Hematopoietic multipotent progenitor cell treated with erythropoietin and hydrocortisone succinate and interleukin-3 and kit ligand, for 17 days (in vitro differentiated cells): ENCODE measurements at regions not wholly inside any gene's neighbourhood (a gene's known extent, or its start where the extent isn't known, plus 50 kb on each side); places are given as distances from the start of the nearest gene placed in this dataset.

ENCODE experiments used
- DNase-seq: peaks from one replicate; pipeline ENCODE4 v3.0.0-alpha.2; 2015; ENCODE audit warnings: low spot score

DNA sequence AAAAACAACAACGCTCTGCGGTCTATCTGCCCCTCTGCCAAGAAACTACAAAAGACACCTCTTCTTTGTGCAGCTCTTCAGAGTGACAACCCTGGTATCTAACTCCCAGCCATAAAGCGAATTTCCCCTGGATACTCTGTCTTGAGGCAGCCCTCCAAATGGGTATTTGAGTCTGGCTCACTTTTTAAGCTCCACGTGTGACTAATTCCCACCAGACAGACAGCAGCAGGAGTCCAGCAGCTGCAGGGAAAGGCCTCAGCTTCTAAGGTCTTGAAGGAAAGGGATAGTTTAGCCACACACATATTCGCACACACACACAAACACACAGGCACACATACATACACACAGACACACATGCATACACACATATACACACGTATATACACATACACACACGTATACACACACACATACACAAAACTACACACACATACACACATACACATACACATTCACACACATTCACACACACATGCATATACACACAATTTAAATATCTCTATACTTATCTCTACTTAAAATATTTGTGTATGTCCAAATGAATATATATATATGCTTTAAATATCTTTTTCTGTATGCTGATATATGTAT is 188.8 kb downstream of the TSHZ3 start:
- DNase-seq, result no peak

DNA sequence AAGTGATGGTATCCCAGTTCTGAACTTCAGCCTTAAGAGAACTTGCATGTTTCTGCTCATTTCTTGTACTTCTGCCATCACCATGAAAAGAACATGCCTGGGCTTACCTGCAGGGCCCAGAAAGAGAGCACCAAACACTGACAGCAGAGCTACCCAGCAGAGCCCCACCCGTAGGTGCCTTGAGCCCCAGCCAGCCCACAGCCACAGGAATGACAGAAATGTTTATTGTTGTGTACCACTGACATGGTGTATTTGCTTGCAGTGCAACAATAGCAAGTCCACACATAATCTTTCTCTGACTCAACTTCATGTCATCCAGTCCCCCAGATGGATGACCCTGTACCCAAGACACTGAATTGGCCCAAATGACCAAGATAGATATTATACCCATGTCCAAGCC is 195.2 kb downstream of the TSHZ3 start:
- DNase-seq, result no peak

DNA sequence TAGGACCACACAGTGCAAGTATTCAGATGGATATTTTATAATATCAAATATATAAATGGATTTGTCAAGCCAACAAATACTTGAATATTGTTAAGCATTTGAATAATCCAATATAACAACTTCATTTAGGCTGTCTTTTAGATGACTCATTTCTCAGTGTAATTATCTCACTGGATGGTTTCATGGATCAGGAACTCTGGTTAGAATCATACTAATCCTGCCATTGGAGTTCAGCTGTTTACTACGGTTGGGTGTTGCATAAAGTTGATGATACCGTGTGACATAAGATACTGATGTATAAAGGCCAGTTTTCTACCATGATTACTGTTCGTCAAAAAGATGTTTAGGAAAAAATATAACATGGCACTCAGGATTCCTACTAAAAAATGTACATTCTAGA is 196.3 kb downstream of the TSHZ3 start:
- no peak for DNase-seq

DNA sequence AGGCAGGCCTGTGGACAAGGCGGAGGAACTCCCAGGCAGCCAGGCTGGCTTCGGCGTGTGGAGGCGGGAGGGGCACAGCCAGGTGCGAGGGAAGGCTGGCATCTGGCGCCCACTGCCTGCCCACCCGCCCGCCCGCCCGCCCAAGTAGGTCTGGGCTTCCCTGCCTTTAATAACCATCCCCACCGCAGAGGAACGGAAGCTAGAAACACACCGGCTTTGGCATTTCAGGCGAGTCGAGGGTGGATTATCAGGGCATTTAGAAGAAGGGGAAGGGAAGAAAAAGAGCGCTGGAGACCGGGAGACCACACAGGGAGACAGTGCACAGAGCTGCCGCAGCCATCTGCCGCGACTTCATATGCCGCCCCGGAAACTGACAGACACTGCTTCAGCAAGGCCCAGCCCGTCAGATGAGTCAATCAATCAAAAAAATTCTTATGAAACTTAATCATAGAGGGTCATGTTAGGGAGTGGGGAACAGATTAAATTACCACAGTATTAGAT is 199.7 kb downstream of the TSHZ3 start:
- no peak for DNase-seq

DNA sequence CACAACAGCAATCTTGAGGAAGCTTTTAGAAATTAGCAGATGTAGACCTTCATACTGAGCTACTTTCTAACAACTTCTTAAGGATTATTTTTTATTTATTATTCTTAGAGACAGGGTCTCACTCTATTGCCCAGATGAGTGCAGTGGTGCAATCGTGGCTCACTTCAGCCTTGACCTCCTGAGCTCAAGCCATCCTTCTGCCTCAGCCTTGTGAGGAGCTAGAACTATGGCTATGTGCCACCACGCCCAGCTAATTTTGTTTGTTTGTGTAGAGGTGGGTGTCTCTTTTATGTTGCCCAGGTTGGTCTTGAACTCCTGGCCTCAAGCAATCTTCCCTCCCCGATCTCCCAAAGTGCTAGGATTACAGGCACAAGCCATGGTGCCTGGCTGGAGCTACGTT is 200.6 kb downstream of the TSHZ3 start:
- DNase-seq, result no peak

DNA sequence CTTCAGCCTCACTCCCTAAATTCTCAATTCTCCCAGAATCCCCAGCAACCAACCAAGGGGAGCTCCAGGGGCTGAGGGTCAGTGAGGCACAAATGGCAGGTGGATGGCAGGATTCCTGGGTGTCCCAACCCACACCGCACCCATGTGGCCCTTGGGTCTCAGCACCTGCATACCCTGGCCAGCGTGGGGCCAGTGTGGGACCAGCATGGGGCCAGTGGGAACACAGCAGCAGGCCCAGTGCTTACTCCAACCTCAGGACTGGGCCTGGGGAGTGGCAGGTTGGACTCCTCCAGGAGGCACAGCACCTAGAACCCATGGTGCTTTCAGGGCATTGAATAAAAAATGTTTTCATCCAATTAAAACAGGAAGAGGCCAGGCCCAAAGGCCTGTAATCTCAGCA is 202.0 kb downstream of the TSHZ3 start:
- DNase-seq, result no peak

DNA sequence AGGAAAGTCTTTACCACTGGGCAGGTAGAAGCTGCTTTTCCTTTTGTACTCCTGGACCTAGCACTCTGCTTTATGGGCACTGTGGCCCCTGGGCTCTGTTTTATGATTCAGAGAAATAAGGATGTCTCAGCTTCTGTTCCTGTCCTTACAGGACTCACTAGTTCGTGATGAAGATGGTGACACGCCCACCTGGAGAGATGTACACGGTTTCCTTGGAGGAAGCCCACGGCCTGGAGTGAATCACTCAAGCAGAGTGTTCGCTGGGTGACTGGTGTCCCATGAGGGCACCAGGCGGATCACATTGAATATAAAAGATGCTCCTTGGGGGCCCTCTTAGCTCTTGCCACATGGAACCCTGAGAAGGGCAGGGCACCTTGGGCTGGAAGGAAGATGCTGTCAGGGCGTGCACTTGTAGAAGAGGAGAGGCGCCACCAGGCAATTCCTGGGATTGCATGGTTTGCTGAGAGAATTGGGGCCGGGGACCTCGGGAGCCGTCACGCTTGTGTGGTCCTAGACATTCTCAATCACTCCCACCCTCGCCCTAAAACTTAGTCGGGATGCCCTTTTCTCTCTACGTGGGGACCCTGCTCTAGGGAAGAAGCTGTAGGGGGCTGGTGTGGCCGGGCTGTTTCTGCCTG is 202.6 kb downstream of the TSHZ3 start:
- DNase-seq, result no peak

DNA sequence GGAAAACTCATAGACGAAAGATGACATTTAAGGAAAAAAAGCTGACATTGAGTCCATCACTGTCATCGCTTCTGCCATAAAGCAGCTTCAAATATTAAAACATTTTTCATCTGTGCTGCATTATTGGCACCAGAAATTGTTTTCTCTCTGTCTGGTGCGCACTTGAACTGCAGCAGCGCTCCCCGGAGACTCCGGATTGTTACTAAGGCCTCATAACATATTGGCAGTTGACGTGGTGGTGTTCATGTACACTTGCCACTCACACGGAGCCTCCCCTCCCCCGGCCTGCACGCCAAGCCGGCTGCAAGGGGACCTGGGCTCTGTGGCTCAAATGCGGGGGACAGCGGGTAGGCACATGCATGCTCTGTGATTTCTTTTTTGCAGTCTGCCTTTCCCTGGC is 203.2 kb downstream of the TSHZ3 start:
- no peak for DNase-seq

DNA sequence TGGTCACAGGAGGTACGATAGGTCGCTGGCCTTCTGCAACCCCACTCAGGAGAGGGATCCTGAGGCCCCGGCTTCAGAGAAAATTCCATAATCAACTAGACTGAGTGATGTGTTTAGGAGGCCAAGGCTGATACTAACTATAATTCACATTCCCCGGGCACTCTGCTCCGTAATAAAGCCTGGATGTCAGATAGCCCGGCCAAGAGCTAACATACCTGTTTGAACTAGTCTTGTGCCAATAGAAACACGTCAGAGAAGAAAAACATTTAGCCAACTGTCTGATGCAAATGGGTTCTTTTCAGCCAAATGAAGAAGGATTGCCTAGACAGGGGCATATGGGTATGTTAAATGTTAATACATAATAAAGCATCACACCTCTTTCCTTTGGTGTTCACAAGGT is 204.2 kb downstream of the TSHZ3 start:
- DNase-seq, result no peak

DNA sequence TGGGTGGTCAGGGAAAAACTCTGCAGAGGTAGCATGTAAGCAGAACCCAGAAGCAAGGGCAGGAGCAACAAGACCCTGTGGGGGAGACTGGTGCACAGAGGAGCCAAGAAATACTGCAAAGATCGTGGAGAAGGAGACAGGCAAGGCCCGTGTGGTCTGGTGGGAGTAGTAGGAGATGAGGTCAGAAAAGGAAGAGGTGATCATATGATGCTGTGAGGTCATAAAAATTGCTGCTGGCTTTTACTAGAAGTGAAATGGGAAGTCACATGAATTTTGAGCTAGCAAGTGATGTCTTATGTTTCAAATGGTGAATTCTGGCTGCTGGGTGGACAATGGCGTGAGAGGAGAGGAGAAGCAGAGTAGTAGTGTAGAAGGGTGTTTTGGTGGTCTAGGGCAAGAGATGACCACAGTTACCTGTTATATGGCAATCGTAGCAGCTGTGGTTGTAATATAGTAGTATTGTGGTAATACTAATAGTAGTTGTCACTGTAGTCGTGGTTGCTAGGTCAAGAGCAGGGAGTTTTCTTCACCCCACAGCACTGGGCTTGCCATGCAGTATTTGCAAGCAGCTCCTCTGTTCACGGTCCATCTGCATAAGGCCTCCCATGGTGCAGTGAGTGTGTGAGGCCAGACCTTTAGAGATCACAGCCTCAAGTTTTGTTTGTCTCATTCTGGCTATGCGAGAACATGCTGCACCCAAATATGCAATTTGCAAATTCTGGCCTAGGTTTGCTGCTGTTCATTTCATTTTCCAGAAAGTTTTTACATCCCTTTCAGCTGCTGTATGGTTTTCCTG is 205.0 kb downstream of the TSHZ3 start:
- DNase-seq, result no peak

DNA sequence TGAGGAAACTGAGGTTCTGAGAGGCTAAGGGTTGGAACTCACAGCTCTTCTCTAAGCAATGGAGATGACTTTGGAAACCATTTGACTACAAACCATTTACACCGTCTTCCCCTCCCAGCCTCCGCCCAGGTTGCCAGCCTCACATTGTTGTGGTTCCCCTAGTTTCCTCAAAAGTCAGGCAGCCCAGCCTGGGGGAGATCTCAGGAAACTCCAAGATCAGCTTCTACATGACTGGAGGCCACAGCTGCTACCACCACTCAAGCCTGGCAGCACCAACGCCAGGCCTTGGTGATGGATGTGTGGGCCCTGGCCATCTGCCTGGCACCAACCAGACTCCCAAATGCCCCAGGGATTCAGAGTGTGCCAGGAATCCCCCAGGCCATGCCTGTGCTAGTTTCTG is 207.9 kb downstream of the TSHZ3 start:
- DNase-seq, result no peak

DNA sequence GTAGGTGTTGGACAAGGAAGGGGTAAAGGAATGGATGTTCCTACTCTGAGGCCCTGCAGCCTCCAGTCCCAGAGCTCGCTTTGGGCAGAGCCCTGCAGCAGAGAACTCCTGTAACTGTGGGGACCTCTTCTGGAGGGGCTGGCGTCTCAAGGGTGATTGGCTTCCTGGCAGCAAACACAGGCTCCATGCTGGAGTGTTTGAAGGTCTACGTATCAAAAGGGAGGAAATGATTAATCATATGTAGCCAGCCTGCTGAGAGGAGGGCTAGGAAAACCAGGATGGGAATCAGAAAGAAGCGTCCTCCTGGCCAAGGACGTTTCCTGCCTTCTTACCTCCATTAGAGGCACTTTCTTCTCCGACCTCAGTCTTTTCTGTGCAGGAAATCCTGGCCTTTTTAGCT is 208.5 kb downstream of the TSHZ3 start:
- no peak for DNase-seq

DNA sequence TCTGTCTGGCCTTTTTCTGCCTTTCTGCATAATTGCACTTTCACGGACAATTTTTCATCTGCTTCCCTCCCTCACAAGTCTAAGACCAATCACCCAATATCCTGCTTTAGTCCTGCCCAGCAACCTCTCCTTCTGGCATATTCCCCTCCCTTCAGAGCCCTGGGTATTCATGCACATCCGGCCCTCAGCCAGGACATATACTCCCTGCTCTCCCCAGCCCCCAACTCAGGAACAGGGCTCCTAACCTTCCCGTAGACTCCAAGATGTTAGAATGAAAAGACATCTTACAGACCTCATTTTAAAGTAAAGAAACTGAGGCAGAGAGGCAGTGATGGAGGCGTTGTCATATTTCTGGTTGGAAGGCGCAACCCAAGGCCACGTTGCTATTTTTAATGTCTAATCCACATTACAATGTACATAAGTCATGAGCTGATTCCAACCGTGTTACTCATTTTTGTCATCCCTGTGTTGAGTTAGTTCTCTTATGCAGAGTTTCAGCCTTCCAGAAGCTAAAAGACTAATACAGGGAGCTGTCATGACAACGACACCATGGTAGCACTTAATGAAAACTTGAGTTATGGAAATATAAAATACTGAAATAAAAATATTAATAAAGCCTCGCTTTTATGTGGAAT is 209.2 kb downstream of the TSHZ3 start:
- DNase-seq, result no peak

DNA sequence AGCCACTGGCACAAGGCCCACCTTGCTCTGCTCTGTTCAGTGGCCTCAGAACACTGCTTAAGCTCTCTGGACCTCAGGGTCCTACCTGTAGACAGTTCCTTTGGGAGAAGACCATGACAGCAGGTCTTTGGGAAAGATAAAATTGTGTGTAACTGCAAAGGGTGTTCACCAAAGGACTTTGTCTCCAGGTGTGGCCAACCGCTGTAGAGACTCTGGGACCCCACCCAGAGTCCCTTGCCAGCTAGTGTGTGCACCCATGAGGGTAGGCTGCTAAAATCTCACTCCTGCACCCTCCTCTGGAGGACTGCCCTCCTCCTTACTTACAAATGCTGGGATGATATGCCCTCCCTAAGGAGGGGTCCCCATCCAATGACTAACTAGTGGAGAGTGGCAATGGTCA is 211.2 kb downstream of the TSHZ3 start:
- DNase-seq, result no peak

DNA sequence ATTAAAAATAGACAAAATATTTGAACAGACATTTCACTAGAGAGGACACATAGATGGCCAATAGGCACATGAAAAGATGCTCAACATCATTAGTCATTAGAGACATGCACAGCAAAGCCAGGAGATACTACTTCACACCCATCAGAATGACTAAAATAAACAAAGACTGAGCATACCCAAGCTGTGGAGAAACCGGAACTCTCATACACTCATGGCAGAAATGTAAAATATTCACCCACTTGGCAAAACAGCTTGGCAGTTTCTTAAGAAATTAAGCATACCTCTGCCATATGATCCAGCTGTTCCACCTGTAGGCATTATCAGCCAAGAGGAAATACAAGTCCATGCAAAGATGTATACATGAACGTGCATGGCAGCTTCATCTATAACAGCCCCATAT is 213.4 kb downstream of the TSHZ3 start:
- DNase-seq, result no peak

DNA sequence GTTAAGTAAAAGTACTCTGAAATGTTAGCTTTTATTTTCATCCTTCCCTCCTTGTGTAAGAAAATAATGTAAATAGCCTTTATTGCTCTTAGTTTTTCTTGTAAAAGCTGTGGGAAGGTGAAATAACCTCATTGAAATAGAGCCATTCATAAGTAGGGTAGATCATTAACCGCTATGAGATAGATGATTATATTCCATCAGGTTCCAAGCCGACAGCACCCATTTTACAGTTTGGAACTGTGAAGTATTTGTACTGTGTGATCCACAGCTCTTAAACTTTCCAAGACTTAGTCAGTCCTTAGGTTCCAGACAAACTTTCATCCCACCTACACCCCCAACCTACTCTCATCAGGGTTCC is 216.5 kb downstream of the TSHZ3 start:
- DNase-seq, result no peak

DNA sequence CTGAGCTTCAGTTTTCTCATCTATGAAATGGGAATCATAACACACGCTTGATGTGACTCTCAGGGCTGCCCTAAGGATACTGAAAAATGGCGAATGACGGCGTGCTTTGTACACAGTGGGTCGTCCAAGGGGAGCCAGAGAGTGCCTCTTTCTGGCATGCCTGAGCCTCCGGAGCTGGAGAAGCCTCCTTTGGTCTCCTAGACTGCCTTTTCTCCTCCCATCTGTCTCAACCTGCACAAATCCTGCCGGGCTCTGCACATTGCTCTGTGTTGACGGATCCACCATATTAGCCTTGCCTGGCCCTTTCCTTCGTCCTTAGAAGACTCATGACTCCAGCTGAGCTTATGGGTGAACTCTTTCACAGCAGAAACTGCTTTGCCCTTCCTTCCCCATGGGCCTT is 220.9 kb downstream of the TSHZ3 start:
- no peak for DNase-seq

DNA sequence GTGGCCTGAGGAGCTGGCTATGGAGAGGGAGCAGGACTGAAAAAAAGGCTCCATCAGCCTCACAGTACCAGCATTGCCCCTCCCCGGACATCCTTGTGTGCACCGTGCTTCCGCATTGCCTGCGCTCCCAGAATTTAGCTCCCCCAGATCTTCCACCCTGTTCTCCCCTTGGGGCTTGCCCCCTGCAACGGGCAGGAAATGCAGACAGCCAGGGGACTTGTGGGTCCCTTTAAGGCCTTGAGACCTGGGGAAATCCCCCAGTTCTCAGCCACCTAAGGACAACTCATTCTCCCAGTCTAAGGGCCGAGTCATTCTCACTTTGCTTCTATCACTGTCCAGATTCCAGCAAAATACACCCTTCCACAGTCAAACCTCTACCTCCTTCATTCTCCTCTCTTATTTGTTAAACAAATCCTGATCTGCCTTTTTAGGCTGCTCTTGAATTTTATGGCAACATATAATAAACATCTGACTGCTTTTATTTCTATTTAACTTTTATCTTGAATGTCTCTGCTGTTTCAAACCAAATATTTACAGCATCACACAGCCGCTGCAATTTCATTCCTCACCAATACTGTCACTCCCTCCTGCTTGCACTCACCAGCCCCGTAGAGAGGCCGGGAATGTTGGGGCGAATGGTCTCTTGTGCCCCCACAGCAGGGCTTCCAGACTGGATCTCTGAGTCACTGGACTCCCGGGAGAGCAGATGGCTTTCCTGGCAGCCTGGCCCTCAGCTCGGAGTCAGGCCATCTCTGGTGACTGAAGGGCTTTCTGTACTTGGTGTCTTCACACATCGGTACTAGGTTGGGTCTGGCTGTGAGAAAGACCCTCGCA is 221.9 kb downstream of the TSHZ3 start:
- DNase-seq, result no peak

DNA sequence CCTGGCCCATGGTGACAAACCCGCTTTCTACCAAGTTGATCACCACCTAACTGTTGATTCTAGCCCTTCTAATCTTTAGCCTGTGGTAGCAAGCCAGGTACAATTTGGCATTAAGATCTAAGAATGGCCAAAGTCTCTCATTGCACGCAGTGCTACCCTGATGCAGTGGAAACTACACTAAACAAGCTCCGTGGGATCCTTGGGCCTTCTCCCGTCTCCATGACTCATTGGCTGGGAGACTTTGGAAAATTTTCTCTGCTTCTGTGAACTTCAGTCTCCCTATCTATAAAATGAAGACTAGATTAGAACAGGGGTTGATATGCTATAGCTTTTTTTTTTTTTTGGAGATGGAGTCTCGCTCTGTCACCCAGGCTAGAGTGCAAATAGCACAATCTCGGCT is 223.0 kb downstream of the TSHZ3 start:
- no peak for DNase-seq

DNA sequence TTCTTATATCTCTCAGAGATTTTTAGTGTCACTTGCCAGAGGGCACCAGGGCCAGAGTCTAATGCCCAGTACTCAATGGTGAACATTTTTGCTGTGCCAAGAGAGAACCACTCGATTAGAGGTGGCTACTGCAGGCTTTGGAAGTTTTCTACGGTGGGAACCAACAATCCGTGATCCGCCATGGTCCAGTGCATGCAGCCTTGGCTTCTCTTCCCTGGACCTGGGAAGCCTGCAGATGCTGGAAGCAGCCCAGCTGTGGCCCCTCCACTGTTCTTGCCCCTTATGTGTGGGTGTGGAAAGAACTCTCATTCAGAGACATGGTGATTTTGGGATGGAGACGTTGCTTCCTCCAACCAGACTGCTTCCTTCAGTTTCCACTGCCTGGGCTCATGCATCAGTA is 224.2 kb downstream of the TSHZ3 start:
- no peak for DNase-seq

DNA sequence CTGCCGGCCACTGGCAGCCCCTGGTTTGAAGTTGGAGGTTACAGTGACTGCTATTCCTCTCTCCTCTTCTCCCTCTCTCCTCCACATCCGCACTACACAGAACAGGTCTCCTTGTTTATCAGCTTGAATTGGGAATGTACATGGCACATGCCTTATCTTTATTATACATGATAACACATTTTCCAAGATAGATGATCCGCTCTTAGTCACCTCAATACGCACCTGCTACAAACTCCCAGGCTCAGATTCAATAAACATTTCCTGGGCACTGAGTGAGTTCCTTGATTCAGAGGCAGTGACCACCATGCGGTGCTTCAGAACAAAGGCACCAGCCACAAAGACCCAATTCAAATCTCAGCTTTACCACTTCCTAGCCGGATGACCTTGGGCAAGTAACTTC is 227.7 kb downstream of the TSHZ3 start:
- DNase-seq, result no peak

DNA sequence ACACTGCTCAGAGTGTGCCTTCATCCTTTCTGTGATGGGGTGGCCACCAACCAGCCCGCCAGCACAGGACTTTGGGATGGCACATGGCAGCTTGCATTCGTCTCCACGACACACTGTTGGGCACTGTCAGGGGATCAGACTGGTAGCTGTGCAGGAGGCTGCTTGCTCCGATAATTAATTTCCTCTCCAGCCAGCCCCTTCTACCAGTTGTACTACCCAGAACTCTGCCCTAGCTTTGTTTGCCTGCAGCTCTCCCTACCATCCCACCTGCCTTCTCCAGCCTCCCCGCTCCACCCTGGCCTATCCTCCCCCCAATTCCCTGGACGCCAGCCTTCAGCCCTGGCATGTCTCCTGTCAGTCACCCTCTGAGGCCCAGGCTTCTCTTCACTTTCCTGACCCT is 228.3 kb downstream of the TSHZ3 start:
- DNase-seq, result no peak
